ENCODE measurements at regions not wholly inside any gene's neighbourhood (a gene's known extent, or its start where the extent isn't known, plus 50 kb on each side); places are given as distances from the start of the nearest gene placed in this dataset.

- no peak for DNase-seq (ENCODE audit: low read depth in 2 of 2)
Measured at GRCh38 chr16:74183601-74184360, 112.8 kb upstream of the PSMD7 start.

GRCh38 chr16:74169687-74170376 is 126.8 kb upstream of the PSMD7 start:
- no peak for DNase-seq (ENCODE audit: low read depth in 2 of 2)

GRCh38 chr16:74169066-74169465 is 127.5 kb upstream of the PSMD7 start:
- DNase-seq (ENCODE audit: low read depth in 2 of 2): no peak

GRCh38 chr16:74168445-74168844 is 128.2 kb upstream of the PSMD7 start:
- DNase-seq (ENCODE audit: low read depth in 2 of 2): no peak

GRCh38 chr16:74166456-74166855 is 130.2 kb upstream of the PSMD7 start:
- no peak for DNase-seq (ENCODE audit: low read depth in 2 of 2)

- DNase-seq (ENCODE audit: low read depth in 2 of 2): no peak
Measured at GRCh38 chr16:74165566-74166080, 131.0 kb upstream of the PSMD7 start.

GRCh38 chr16:74160759-74161158 is 135.9 kb upstream of the PSMD7 start:
- DNase-seq (ENCODE audit: low read depth in 2 of 2): no peak

GRCh38 chr16:74153773-74154172 is 142.8 kb upstream of the PSMD7 start:
- DNase-seq (ENCODE audit: low read depth in 2 of 2): no peak

- DNase-seq (ENCODE audit: low read depth in 2 of 2): no peak
Measured at GRCh38 chr16:74146643-74147042, 150.0 kb upstream of the PSMD7 start.

- no peak for DNase-seq (ENCODE audit: low read depth in 2 of 2)
Measured at GRCh38 chr16:74143171-74143570, 153.4 kb upstream of the PSMD7 start.

- no peak for DNase-seq (ENCODE audit: low read depth in 2 of 2)
Measured at GRCh38 chr16:74141015-74141414, 155.6 kb upstream of the PSMD7 start.

GRCh38 chr16:74140557-74140956 is 156.1 kb upstream of the PSMD7 start:
- no peak for DNase-seq (ENCODE audit: low read depth in 2 of 2)

GRCh38 chr16:74123826-74124225 is 172.8 kb upstream of the PSMD7 start:
- no peak for DNase-seq (ENCODE audit: low read depth in 2 of 2)

- DNase-seq (ENCODE audit: low read depth in 2 of 2): no peak
Measured at GRCh38 chr16:74123195-74123594, 173.4 kb upstream of the PSMD7 start.

GRCh38 chr16:74117798-74118197 is 178.8 kb upstream of the PSMD7 start:
- DNase-seq (ENCODE audit: low read depth in 2 of 2): no peak

GRCh38 chr16:74113545-74113944 is 183.1 kb upstream of the PSMD7 start:
- DNase-seq (ENCODE audit: low read depth in 2 of 2): no peak

- DNase-seq (ENCODE audit: low read depth in 2 of 2): no peak
Measured at GRCh38 chr16:74111456-74111982, 185.1 kb upstream of the PSMD7 start.

- peak in 1 of 2 donors; percentile 8 for DNase-seq (ENCODE audit: low read depth in 2 of 2)
Measured at GRCh38 chr16:74107795-74108610, 188.6 kb upstream of the PSMD7 start.

- DNase-seq (ENCODE audit: low read depth in 2 of 2): no peak
Measured at GRCh38 chr16:74104022-74104421, 192.6 kb upstream of the PSMD7 start.

- DNase-seq (ENCODE audit: low read depth in 2 of 2): no peak
Measured at GRCh38 chr16:74101379-74102137, 195.1 kb upstream of the PSMD7 start.

Data from stimulated activated CD8-positive, alpha-beta memory T cell treated with anti-CD3 and anti-CD28 coated beads, Interleukin-15, amount 100 ng/mL, for 48 hours (primary cell).